ENCODE measurements at regions not wholly inside any gene's neighbourhood (a gene's known extent, or its start where the extent isn't known, plus 50 kb on each side); places are given as distances from the start of the nearest gene placed in this dataset.
"Not testable (repeated sequence)": the region's sequence is repeated elsewhere in the genome, so short reads cannot be mapped to it uniquely, and the experiment has no call there.

DNA sequence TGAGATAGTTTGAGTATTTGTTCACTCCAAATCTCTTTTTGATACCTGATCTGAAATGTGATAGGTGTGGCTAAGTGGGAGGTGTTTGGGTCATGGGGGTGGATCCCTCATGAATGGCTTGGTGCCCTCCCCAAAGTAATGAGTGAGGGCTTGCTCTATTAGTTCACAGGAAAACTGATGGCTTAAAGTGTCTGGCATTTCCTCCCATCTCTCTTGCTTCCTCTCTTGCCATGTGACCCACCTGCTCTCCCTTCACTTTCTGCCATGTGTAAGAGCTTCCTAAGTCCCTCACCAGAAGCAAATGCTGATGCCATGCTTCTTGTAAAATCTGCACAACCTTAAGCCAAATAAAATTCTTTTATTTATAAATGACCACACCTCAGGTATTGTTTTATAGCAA lies 61.1 kb downstream of the MAD2L1 start:
- DNase-seq: no peak

DNA sequence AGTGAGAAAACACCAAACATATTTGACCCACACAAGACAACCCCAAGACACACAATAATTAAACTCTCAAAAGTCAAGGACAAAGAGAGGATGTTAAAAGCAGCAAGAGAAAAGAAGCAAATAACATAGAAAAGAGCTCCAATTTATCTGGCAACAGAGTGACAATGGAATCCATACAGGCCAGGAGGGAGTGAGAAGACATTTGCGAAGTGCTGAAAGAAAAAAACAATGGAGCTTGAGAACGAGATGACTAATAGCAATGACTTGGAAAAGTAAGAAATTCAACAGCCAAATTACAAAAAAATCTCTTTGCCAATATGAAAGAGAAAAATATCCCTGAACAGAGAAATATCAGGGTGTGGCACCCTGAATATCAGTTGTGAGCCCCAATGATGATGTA lies 61.6 kb downstream of the MAD2L1 start:
- no peak for DNase-seq

DNA sequence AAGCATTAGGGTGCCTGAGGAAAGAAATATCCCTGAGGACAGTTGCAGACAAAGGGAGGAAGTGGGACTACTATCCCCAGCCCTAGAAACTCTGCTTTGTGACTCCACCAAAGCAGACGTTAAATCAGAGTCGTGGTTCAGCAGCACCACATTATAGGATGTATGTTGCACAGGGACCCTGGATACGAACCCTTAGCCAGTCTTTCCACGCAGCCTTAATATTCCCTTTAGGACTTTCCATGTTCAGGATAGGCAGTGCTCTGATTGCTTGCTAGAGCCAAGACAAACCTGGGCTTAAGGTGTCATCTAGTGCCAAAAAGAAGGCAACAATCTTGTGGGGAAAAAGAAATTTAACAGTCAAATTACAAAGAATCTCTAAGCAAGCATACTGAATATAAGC lies 62.6 kb downstream of the MAD2L1 start:
- no peak for DNase-seq

DNA sequence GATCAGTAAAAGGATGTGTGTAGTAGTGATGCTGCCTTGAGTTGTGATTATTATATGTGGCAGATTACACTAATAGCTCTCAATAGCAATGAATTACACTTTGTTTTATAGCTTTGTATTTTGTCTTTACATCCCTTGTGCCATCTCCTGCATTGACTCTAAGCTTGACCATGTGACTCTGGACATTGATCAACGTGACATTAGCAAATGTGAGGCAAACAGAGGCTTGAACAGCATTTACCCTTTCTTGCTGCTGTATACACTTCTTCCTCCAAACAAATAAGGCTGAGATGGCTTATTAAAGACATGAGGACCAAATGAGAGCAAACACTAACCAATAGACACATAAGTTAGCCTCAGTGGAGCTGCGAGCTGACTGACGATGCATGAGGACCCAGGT lies 63.5 kb downstream of the MAD2L1 start:
- DNase-seq: no peak

DNA sequence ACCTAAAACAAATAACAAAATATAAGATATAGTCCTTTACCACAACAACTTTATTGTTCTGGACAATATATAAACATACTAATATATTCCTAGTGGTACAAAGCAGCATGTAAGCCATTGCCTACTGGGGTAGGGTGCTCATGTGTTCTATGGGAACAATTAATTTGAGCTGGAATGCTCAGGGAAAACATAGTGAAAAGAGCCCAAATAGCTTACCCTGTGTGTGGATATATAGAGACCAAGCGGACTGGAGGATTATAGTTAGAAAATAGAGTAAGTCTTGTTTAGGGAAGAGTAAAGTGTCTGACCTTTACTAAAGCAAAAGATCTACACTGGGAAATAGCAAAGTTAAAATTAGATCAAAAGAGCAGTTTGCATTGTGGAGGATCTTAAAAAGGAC lies 64.8 kb downstream of the MAD2L1 start:
- no peak for DNase-seq

DNA sequence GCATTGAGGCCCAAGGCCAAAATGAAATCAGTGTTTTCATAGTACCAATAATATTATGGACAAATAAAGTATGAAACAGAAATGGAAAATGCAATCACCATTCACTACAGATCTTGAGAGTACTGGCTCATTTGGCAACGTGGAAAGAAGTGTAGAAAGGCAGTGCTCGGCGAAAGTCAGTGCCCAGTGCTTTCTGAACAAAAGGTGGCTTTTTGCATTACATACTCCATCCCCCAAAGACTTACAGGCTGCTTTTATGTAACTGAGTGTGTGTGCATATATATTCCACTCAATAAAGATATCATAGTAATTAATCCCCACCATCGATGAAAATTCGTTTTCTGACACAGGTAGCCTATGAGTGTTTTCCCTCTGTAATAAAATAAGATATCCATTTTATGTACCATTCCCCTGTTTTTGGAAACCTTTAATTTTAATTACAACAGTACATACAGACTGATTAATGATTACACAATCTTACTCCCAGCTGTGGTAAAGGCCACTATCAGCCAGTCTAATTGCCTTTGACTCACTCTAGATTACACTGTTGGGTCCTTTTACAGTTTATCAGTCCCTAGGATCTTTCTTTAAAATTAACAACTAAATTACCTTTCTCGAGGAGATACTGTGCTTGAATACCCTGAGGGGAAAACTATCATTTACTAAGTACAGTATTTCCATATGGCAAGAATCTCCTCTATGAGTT lies 65.9 kb downstream of the MAD2L1 start:
- no peak for DNase-seq

DNA sequence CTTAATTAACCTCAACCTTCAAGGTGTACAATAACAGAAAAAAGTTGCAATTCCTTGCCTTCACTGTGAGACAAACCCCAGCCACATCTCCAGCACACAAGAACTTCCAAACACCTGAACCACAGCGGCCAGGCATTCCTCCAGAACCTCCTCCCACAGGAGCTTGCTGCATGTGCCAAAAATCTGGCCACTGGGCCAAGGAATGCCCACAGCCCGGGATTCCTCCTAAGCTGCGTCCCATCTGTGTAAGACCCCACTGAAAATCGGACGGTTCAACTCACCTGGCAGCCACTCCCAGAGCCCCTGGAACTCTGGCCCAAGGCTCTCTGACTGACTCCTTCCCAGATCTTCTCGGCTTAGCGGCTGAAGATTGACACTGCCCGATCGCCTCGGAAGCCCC lies 70.6 kb downstream of the MAD2L1 start:
- DNase-seq: not testable (repeated sequence)

DNA sequence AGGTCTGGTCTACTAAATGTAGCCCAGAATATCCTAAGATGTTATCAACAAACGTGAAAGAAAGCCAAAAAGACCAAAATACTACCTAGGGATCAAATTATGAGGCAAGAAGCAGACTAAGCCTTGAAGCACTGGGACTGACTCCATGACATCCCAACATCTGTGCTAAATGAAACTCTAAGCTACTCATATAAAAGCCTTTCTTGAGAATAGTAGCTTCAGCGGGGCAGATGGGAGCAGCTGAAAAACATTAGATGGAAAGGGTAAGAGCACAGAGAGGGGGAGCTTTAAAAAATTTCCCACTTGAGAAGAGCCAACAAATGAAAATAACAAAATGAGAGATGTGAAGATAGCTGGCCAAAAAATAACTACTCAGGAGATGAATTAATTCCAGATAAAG lies 81.7 kb downstream of the MAD2L1 start:
- DNase-seq: no peak

DNA sequence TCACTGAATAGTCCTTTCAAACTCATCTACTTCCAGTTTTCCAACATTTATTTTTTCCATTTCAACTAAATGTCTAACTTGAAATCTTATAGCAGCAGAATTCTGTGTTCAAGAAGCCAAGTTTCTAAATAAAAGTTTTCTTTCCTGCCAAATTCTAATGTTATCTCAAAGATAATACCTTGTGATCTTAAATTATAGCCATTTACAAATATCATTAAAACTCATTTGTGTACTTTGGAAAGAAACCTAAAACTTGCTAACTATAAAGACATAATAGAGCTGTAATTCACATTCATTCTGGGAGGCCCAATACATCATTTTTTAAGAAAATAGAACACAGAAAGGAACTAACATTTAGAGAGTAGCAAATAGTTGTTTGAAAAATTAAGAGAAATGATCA lies 83.9 kb downstream of the MAD2L1 start:
- no peak for DNase-seq

DNA sequence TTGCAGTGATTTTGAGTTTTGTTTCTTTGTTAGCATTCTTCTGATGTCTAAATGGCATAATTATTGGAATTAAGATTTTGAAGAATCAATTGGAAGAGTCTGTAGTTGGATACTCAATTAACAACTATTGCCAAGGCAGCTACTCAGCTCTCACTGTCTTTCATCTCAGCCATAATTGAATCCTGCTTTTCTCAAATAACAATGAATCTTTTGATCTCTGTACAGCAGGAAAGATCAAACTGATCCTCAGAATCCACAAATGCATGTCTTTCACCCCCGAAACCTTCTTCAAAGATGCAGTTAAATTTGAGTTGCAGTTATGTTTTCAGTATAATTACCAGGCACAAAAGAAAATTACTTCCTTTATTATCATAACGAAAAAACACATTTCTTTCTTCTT lies 86.2 kb downstream of the MAD2L1 start:
- no peak for DNase-seq

DNA sequence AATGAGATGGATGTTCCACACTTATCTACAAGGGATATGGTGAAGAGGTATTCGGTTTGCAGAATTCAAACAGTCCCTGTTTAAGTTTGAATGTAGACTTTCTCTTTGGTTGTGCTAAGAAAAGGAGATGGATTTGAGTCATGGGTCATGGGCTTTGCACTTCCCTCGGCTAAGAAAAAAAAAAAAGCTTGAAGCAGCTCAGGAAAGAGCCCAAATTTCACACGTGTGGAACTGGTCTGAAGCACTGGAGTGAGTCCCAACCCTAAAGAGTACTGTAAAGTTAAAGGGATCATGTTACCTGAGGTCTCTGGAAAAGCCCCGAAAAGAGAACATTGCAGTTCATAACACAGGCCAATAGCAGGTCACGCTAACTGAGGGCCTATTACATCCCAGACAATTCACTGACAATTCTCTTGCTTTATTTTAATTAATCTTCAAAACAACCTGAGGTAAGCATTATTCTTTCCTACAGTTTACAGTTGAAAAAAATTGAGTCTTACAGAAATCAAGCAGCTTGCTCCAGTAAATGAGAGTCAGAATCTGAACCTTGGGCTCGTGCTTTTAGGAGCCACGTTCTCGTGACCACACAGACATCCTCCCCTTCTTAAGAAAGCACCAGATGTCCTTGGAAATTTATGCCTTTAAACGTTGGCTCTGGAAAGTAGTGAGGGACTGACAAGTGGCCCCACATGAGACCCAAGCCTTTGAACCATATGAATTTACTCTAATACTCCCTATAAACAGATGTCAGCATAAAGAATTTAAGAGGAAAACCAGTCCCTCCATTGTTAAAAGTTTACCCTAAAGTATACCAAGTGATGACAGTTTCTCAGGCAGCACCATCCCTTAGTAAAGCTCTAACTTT lies 89.3 kb downstream of the MAD2L1 start:
- no peak for DNase-seq

DNA sequence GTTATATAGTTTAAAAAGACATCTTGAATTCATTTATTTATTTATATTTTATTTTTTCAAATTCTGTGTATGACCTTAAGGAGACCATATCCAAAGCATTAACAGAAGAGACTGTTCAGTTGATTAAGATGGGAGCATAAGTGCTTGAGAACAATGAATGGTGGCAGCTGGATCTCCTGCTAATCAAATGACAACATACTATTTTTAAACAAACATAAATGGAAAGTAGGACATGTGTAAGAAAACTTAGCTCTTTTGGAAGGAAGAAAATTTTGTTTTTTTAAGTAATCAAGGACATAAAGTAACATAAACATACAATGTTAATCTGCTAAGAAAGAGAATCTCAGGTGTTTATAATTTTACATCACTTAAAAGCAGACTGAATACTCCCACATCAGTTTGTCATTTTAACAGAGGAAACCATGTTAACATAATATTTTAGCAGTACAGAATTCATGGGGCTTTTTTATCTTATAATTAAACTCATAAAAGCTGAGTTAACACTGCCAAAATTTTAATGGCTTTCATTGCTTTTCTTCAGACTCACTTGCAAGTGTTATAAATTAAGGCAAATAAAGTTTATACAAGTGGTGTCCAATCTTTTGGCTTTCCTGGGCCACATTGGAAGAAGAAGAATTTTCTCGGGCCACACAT lies 95.1 kb downstream of the MAD2L1 start:
- DNase-seq: no peak

DNA sequence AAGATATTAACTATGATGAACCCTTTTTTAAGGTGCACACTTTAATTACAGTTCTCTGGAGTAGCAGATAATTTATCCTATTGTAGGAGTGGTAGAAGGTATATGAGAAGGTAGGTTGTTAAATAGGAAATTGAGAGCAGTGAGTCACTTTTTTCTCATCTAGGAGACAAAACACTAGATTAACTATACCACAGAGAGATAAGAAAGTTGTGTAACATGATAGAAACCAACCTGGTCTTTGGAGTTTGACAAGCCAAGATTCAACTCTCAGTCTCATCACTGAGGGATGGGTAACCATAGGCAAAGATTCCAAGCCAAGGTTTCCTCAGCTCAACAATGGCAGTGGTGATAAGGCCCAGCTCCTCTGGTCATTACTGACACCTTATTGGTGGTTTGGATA lies 104.0 kb downstream of the MAD2L1 start:
- no peak for DNase-seq

DNA sequence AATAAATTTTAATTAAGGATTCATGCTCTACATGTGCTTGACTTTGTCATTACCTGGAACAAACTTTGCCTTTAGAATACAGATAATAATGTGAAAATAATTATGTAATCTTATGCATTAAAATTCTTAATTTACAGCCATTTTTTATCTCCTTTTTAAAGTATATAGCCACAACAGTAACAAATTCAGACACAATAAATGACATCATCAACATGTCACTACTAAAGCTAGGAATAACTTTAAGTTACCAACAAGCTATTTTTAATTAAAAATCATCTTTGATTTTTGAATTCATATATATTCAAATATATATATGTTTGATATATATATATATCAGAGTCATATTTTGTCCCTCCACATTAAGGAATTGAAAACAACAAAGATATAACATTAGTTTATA lies 107.7 kb downstream of the MAD2L1 start:
- no peak for DNase-seq

DNA sequence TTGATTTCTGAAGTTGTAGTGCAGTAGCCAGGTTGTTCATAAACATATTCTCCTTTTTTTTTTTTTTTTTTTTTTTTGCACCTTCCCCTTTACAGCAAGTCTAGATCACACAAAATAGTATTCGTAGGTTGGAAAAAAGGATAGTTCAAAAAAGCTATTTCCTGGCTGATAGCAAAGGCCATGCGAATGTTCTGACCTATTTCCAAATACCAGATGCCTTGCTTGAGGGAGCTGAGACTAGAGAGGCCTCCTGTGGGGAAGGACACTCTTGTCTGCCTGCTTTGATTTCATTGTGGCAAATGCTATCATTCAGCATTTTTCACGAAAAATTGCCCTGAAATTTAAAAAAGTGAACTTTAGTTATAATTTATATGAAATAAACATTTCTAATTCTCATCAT lies 111.4 kb downstream of the MAD2L1 start:
- no peak for DNase-seq

DNA sequence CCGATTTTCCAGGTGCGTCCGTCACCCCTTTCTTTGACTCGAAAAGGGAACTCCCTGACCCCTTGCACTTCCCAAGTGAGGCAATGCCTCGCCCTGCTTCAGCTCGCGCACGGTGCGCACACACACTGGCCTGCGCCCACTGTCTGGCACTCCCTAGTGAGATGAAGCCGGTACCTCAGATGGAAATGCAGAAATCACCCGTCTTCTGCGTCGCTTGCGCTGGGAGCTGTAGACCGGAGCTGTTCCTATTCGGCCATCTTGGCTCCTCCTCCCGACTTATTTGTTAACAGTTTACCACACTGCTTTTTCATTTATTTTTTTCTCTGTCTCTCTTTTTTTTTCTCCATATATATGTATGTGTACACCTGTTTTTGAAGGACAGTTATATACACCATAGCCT lies 112.2 kb downstream of the MAD2L1 start:
- not testable (repeated sequence) for DNase-seq

DNA sequence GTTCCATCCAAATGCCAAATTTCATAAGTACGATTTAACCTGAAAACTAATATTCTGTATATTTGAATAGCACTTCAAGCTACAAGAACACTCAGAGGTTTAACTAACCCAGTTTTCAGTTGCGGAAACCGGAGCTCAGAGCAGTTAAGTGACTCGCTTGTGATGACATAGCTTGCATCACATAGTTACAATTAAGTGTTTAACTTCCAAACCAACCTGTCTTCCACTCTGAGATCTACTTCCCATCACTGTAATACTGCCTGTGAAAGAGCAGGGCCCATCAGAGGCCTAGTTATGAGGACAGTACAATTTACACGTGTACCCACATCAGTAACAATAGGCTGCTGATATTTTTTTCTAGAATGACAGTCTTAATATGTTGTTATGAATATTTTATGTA lies 120.3 kb downstream of the MAD2L1 start:
- no peak for DNase-seq

DNA sequence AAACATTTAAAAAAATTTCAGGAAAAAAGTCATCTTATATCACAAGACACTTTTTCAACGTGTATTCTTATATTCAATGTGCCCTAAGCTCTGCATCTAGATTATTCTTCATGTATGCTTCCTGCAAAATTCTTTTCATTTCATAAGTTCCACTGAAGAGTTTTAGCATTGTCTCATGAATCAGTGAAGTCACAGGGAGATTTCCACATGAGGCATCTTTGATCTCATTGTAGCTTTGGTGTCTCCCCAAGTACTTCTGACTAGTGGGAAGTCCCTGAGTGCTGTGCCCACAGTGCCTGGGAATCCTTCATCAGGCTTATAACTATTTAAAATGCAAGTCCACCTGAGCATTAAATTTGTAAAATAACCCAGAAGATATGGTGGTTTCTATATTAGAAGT lies 123.8 kb downstream of the MAD2L1 start:
- DNase-seq: no peak

DNA sequence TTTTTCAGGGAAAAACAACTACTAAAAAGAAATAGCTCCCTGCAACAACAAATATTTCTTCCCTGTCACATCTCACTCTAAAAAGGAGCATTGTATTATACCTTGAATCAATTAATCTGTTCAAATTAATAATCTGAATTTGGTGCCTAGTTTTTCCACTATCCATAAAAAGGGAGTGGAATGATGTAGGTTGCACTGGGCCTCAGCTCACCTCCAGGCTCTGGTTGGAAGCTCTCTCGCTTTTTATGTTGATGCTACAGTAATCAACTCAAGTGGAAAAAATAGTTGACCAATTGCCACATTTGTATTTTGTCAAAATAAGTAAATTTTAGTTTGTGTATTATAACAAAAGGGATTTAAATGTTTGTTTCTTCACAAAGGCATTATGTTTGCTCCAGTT lies 126.1 kb downstream of the MAD2L1 start:
- DNase-seq: no peak

DNA sequence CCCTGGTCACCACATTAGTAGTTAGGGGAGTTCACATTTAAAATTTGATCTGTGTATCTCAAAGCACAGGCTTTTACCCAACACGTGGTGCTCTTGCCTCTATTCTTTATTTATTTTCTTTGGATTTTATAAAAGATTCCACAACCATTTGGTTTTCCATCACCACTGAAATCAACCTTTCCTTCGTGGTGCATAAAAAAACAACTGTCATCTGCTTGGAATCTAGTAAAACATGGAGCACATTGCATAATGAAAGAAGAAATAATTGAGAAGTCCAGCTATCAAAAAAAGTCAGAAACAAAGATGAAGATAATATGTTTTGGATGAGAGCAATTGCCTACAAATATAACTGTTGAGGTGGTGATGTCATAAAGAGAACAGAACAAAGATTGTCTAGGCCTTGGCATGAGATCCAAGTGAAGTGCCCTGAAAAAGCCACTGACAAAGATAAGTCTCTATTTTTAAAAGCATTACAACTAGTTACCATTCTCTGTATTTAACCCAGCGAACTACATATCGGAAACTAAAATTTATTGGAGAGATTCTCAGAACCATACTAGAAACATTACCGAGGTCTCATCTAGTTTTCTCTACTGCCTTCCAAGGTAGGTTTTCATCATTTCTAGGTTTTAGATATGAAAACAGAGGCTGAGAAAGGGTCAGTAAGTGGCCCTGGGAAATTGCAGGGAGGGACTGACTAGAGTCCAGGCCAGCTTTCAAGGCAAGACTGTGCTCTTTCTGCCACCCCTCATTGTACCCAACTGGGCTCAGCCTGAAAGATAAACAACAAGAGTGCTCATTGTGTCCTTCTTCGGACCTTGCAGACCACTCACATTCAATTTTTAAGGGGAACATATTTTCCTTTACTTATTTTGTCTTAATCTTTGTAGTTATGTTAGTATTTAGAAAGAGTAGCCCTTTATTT lies 127.3 kb downstream of the MAD2L1 start:
- DNase-seq: no peak

DNA sequence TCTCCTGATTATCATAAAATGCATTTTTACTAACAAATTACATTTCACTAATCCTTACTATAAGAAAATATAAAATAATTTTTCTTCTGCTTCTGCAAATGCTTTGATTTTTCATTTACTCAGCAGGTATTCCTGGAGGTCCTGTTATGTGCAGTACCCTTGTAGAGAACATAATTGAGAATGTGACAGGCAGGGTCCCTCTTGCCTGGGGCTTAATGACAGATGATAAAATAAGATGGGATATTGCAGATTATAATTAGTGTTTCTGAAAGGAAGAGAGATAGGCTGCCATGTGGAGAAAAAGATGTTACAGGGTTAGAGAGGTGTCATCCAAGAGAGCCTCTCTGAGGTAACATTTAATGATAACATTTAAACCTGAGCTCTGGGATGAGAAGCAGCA lies 128.9 kb downstream of the MAD2L1 start:
- DNase-seq: no peak
